NCI-H748 treated with DMSO at 0.1 percent for 48 hours (cell line): ENCODE measurements at regions not wholly inside any gene's neighbourhood (a gene's known extent, or its start where the extent isn't known, plus 50 kb on each side); places are given as distances from the start of the nearest gene placed in this dataset.
A peak's percentile ranks its signal among the peaks of the same experiment; 100 is the strongest.

Experiments used
- DNase-seq: peaks from one replicate; lab custom pipeline; 2025; lab: John Stamatoyannopoulos, UW

- DNase-seq: no peak
These were observed 187.5 kb upstream of the ECI2 start for GRCh38 chr6:4322846-4323309.

- DNase-seq: no peak
These were observed 186.9 kb upstream of the ECI2 start for GRCh38 chr6:4322134-4322845.

GRCh38 chr6:4320860-4321259, 185.5 kb upstream of the ECI2 start:
- no peak for DNase-seq

GRCh38 chr6:4319981-4320683, 184.8 kb upstream of the ECI2 start:
- no peak for DNase-seq

DNA sequence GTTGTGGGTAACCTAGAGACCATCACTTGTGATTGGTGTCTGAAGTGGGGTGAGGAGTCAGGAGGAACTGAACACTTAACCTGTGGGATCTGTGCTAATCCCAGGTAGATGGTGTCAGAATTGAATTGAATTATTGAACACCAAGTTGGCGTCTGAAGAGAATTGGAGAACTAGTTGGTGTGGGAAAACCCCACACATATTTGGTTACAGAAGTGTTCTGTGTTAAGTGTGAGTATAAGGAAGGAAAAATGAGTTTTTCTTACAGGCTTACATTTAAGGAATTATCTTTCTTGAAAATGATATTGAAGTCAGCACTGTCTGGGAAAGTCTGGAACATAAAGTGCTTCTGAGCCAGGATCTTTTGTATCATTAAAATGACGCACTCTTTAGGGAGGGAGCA, 182.9 kb upstream of the ECI2 start:
- no peak for DNase-seq

GRCh38 chr6:4316867-4317400, 181.6 kb upstream of the ECI2 start:
- DNase-seq: peak; percentile 32

- no peak for DNase-seq
These were observed 178.9 kb upstream of the ECI2 start for GRCh38 chr6:4314201-4314707.

DNA sequence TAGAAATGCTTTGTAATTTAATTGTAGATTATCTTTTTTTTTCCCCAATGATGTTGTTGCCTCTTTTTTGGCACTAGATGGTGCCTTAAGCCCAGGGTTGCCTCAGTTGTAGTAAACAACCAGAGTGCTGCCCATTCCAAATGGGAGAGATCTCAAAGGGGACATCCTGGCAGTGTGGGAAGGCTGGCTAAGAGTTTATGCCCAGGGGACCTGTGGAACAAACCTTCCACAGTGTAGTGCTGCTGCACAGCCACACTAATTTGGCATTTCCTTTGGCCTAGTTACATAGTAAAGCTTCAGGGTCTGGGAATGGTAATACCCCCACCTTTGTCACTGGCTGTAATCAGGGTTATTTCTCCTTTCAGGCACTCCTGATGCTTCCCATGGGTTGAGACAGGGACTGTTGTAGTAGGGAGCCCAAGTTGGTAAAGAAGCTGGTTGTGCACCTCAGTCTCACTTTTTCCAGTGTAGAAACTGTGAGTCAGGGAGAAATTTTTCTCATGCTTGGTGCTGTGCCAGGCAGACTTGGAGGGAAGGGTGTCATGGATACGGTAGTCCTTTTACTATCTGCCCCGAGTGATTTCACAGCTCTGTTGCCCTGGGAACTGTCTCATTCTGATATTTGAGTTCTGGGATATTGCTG, 177.8 kb upstream of the ECI2 start:
- DNase-seq: no peak

- DNase-seq: no peak
These were observed 176.8 kb upstream of the ECI2 start for GRCh38 chr6:4311976-4312860.

GRCh38 chr6:4309540-4309939, 174.2 kb upstream of the ECI2 start:
- DNase-seq: no peak

DNA sequence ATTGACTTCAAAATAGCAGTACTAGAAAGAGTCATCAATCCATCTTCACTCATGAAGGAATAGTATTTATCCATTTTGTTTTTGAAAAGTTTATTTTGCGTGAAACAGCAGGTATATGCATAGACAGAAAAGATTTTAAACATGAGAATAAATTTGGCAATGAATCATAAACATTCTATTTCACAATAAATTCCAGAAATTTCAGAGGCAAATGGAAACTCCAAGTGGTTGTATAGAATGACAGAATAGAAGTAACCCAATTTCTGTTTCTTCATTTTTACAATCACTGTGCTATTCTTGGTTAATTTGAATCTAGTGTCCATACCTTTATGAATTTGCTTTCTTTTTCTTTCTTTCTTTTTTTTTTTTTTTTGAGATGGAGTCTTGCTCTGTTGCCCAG, 173.0 kb upstream of the ECI2 start:
- no peak for DNase-seq

DNA sequence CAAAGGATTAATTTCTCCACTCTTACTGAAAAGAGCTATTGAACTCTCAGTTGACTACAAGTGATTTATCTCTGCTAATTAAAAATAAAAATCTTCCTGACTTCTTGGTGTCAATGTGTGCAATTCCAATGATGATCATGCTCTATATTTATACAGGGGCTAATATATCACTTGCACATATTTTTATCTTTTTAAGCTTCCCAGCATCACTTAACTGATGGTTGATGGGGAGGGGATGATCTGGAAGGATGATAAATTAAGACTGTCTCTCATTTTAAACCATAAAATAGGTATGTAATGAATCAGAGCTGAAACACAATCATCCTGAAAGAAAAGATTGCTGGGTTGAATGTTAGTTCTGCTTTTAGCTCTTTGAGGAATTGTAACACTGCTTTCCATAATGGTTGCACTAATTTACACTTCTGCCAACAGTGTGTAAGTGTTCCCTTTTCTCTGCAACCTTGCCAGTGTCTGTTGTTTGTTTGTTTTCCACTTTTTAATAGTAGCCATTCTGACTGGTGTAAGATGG, 169.6 kb upstream of the ECI2 start:
- no peak for DNase-seq

DNA sequence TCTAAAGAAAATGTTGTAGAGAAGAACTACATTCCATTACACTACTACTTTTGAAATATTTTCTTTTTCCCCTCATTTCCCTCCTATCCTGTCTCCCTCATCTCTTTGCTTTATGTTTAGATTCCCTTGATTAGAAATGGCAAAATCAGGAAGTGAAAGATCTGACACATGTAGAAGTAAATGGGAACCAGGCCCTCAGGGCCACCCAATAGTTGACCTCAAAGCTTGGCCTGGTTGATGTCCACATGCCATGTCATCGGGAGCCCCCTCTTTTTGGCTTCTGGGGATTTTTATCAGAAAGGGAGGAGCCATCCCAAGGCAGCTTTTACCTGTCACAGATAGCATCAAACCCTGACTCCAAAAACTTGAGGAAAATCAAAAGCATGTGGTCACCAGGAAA, 168.3 kb upstream of the ECI2 start:
- no peak for DNase-seq

- DNase-seq: no peak
These were observed 167.1 kb upstream of the ECI2 start for GRCh38 chr6:4302524-4302923.

GRCh38 chr6:4301871-4302270, 166.5 kb upstream of the ECI2 start:
- no peak for DNase-seq

GRCh38 chr6:4300917-4301316, 165.5 kb upstream of the ECI2 start:
- DNase-seq: no peak

GRCh38 chr6:4299476-4299875, 164.1 kb upstream of the ECI2 start:
- no peak for DNase-seq

- DNase-seq: no peak
These were observed 162.0 kb upstream of the ECI2 start for GRCh38 chr6:4297348-4297747.

- no peak for DNase-seq
These were observed 161.2 kb upstream of the ECI2 start for GRCh38 chr6:4296552-4296951.

DNA sequence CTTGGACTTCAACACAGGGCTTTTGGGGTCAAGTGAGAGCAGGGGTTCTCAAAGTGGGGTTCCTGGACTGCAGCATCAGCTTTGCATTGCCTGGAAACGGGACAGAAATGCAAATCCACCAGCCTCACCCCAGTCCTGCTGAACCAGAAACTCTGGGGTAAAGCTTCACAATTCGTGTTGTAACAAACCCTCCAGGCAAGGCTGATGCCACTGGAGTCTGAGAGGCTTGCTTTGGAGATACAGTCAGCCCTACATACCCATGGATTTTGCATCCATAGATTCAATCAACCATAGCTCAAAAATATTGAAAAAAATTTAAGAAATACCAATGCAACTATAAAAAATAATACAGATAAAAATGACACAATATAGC, 160.4 kb upstream of the ECI2 start:
- no peak for DNase-seq

DNA sequence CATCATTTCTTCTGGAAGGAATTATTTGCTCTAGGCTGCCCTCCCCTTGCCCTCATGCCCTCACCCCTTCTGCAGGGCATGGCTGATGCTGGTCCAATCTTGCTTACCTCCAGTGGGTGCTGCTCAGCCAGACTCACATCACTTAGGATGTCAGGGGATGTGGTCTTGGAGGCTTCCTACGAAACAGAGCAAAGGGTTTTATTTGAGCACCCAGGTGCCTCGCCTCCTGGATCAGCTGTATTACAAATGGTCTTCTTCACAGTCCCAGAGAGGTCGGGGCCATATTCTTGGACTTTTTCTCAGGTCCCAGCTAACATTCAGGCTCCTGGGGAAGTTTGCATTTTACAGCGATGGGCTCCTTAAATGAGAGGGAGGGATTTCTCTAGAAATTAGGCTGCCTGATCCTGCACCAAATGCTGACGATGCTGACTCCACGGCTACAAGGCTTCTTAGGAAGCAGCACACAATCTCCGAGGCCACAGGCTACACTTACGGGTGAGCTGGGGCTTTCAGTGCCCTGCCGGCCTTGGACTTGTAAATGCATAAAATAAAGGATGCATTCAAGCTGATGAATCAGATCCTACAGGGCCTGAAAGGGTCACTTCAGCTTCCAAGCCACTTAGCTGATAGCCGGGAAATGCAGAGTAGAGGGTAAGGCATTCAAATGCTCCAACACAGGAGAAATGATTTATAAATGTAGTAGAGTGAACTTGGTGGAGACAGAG, 159.8 kb upstream of the ECI2 start:
- DNase-seq: no peak
